Liver (tissue), 3 donors: ENCODE measurements at regions not wholly inside any gene's neighbourhood (a gene's known extent, or its start where the extent isn't known, plus 50 kb on each side); places are given as distances from the start of the nearest gene placed in this dataset.

Source experiments
- JUND ChIP-seq, 2 donors: IDR thresholded peaks; 2 replicates each; pipeline ENCODE4 v1.6.1; 2016; ENCODE audit warnings: antibody characterized with exemption in 2 of 2
- RAD21 ChIP-seq, 2 donors: IDR thresholded peaks; 2 replicates each; pipeline ENCODE4 v1.6.1; 2016; ENCODE audit warnings: antibody characterized with exemption in 2 of 2, mild to moderate bottlenecking in 2 of 2
- SP1 ChIP-seq: IDR thresholded peaks from 2 replicates; pipeline ENCODE4 v1.6.1; 2018; ENCODE audit warnings: antibody characterized with exemption, mild to moderate bottlenecking
- TAF1 ChIP-seq: conservative IDR thresholded peaks from 2 replicates; pipeline ENCODE4 v1.6.1; 2016; ENCODE audit warnings: antibody characterized with exemption, mild to moderate bottlenecking
- YY1 ChIP-seq: IDR thresholded peaks from 2 replicates; pipeline ENCODE4 v1.6.1; 2016; ENCODE audit warnings: antibody characterized with exemption, mild to moderate bottlenecking
- TF ChIP-seq, protein P1 (sequence below): fragments of 150-350 bp; IDR thresholded peaks from 2 replicates; pipeline ENCODE4 v1.5.1; 2017; ENCODE audit warnings: improper control_type of control experiment, low read depth, low read length; ENCODE audit not compliant: missing input control
- TF ChIP-seq, protein P2 (sequence below): IDR thresholded peaks from 2 replicates; pipeline ENCODE4 v1.6.1; 2016; ENCODE audit warnings: antibody characterized with exemption
- TF ChIP-seq, protein P3 (sequence below): IDR thresholded peaks from 2 replicates; pipeline ENCODE4 v1.6.1; 2016; ENCODE audit warnings: antibody characterized with exemption
- donor health status: healthy.
- donor health status: healthy.

DNA sequence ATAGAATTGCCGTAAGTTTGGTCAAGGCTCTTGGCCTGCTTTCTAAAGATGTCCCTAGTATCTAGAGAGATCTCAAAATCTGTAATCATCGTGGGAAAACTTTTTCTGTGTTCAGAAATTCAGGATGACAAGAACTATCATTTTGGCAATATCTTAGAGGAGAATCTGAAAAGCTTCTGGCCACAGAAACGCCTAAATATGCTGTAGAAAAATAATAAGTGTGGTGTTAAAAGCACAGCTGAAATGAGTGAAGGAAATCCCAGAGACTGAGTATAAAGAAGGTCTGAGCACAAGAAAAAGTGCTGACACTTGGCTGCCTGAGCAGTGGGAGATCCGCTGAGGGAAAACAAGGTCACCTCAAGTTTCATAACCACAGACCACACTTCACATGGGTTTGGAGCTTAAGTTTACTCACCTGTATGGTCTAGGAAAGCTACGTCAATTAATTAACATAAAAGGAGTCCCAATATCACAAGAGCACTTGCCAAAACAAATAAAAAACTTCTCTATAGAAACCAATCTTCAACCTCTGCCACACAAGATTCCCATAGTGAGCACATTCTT is 235.2 kb upstream of the IRF2BP2 start:
- TF ChIP-seq, protein P1, sequence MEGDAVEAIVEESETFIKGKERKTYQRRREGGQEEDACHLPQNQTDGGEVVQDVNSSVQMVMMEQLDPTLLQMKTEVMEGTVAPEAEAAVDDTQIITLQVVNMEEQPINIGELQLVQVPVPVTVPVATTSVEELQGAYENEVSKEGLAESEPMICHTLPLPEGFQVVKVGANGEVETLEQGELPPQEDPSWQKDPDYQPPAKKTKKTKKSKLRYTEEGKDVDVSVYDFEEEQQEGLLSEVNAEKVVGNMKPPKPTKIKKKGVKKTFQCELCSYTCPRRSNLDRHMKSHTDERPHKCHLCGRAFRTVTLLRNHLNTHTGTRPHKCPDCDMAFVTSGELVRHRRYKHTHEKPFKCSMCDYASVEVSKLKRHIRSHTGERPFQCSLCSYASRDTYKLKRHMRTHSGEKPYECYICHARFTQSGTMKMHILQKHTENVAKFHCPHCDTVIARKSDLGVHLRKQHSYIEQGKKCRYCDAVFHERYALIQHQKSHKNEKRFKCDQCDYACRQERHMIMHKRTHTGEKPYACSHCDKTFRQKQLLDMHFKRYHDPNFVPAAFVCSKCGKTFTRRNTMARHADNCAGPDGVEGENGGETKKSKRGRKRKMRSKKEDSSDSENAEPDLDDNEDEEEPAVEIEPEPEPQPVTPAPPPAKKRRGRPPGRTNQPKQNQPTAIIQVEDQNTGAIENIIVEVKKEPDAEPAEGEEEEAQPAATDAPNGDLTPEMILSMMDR, result no peak
- TF ChIP-seq YY1 (no peak), TAF1 (no peak), JUND (IDR thresholded peaks at IDR 0.05) (no peak), RAD21 (IDR thresholded peaks at IDR 0.05) (no peak), SP1 (no peak)
- TF ChIP-seq, protein P2, sequence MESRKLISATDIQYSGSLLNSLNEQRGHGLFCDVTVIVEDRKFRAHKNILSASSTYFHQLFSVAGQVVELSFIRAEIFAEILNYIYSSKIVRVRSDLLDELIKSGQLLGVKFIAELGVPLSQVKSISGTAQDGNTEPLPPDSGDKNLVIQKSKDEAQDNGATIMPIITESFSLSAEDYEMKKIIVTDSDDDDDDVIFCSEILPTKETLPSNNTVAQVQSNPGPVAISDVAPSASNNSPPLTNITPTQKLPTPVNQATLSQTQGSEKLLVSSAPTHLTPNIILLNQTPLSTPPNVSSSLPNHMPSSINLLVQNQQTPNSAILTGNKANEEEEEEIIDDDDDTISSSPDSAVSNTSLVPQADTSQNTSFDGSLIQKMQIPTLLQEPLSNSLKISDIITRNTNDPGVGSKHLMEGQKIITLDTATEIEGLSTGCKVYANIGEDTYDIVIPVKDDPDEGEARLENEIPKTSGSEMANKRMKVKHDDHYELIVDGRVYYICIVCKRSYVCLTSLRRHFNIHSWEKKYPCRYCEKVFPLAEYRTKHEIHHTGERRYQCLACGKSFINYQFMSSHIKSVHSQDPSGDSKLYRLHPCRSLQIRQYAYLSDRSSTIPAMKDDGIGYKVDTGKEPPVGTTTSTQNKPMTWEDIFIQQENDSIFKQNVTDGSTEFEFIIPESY, result no peak
- TF ChIP-seq, protein P3, sequence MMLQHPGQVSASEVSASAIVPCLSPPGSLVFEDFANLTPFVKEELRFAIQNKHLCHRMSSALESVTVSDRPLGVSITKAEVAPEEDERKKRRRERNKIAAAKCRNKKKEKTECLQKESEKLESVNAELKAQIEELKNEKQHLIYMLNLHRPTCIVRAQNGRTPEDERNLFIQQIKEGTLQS, result no peak
